ENCODE measurements at regions not wholly inside any gene's neighbourhood (a gene's known extent, or its start where the extent isn't known, plus 50 kb on each side); places are given as distances from the start of the nearest gene placed in this dataset.

DNA sequence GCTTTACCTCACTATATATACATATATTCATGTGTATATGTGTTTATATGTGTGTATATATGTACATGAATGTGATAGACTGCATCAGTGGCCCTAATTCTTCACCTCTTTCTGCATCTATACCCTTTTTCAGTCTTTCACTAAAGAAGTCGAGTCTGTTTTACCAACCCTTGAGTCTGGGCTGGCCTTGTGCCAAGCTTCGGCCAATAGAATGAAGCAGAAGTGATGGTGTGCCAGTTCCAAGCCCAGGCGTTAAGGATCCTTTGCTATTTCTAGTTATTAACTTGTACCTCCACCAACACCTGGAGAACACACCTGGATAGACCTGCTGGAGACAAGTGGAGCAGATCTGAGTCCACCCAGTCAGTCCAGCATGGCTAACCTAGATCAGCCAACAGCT lies 61.6 kb upstream of the PPM1J start:
- Histone ChIP-seq H3K4me3 (no peak overlapping the region), H3K9me3 (no peaks in the 10 kb centered on the region), H3K27me3 (no peaks in the 10 kb centered on the region), H3K36me3 (no peaks in the 10 kb centered on the region), H3K4me1 (no peaks in the 10 kb centered on the region), H3K27ac (no peak overlapping the region)
- no peak for DNase-seq (ENCODE audit: low spot score)
- TF ChIP-seq, protein P1, sequence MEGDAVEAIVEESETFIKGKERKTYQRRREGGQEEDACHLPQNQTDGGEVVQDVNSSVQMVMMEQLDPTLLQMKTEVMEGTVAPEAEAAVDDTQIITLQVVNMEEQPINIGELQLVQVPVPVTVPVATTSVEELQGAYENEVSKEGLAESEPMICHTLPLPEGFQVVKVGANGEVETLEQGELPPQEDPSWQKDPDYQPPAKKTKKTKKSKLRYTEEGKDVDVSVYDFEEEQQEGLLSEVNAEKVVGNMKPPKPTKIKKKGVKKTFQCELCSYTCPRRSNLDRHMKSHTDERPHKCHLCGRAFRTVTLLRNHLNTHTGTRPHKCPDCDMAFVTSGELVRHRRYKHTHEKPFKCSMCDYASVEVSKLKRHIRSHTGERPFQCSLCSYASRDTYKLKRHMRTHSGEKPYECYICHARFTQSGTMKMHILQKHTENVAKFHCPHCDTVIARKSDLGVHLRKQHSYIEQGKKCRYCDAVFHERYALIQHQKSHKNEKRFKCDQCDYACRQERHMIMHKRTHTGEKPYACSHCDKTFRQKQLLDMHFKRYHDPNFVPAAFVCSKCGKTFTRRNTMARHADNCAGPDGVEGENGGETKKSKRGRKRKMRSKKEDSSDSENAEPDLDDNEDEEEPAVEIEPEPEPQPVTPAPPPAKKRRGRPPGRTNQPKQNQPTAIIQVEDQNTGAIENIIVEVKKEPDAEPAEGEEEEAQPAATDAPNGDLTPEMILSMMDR (IDR thresholded peaks at IDR 0.05) = no peak

DNA sequence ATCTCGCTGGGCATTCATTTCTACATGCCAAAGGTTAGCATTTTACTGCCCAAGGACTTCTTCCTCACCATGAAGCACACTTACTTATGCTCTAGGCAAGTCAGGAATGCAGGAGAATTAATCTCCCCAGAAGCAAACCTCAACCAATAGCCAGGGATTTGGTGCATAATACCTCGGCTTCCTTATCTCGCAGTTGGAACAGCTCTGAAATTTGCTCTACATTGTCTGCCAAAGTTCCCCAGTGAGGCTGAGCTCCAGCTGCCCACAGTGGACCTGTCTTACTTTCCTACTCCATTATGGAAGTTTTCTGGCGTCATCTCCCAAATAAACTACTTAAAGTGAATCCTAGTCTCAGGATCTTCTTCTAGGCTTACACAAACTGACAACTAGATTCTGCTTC lies 57.6 kb upstream of the PPM1J start:
- TF ChIP-seq, protein P1 (IDR thresholded peaks at IDR 0.05) = no peak
- Histone ChIP-seq H3K27ac (no peak overlapping the region), H3K4me3 (no peak overlapping the region), H3K27me3 (no peaks in the 10 kb centered on the region), H3K9me3 (no peaks in the 10 kb centered on the region), H3K4me1 (no peaks in the 10 kb centered on the region), H3K36me3 (no peaks in the 10 kb centered on the region)
- DNase-seq (ENCODE audit: low spot score) = no peak

DNA sequence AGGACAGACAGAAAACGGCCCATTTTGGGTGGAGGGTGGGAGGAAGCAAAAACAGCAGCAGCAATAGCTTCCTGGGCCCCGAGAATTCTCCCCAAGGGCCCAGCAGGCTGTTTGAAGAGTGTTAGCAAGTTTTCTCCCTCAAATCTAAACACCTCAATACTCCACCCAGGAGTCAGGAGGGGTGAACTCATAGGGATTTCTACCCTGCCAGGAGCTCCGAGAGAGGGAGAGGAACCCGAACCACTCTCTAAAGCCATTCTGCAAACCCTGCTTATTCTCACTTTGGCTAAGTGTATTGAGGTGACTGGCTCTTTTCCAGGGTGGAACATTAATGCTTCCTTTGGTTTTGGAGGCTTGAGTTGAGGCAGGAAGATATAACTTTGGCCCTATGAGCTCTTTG lies 55.6 kb upstream of the PPM1J start:
- Histone ChIP-seq H3K4me1 (no peaks in the 10 kb centered on the region), H3K4me3 (no peak overlapping the region), H3K36me3 (no peaks in the 10 kb centered on the region), H3K9me3 (no peaks in the 10 kb centered on the region), H3K27ac (no peak overlapping the region), H3K27me3 (no peaks in the 10 kb centered on the region)
- DNase-seq (ENCODE audit: low spot score) = no peak
- TF ChIP-seq, protein P1 (IDR thresholded peaks at IDR 0.05) = no peak

DNA sequence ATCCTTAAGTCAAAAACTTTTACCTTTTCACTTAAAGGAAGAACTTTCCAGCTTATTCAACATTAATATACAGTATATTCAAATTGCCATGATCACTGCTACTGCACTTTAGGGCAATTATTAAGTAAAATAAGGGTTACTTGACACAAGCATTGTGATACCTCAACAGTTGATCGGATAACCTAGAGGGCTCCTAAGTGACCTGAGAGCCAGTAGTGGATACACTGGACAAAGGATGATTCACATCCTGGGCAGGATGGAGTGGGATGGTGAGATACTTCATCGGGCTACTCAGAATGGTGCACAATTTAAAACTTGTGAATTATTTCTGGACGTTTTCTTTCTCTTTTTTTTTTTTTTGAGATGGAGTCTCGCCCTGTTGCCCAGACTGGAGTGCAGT lies 54.5 kb upstream of the PPM1J start:
- Histone ChIP-seq H3K9me3 (no peaks in the 10 kb centered on the region), H3K27me3 (no peaks in the 10 kb centered on the region), H3K27ac (no peak overlapping the region), H3K4me3 (no peak overlapping the region), H3K36me3 (no peaks in the 10 kb centered on the region), H3K4me1 (no peaks in the 10 kb centered on the region)
- no peak for DNase-seq (ENCODE audit: low spot score)
- TF ChIP-seq, protein P1 (IDR thresholded peaks at IDR 0.05) = no peak

DNA sequence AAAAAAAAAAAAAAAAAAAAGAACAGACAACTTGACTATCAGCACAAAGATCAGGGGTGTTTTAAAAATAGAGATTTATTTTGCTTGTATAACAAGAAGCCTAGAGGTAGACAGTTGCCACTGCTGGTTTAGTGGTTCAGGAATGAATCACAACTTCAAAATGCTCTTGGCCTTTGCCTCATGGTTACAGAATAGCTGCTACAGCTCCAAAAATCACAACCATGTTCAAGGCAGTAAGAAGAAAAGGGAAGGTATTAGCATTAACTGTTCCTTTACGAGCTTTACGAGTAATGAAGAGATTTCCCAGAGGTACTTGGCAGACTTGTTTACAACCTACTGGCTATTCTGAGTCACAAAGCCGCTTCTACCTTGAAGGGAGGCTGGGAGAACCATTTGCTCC lies 52.5 kb upstream of the PPM1J start:
- no peaks in the 10 kb centered on the region for H3K27me3 ChIP-seq
- TF ChIP-seq, protein P1 (IDR thresholded peaks at IDR 0.05) = no peak

More for the DNA sequence above, 52.5 kb upstream of the PPM1J start:
- Histone ChIP-seq H3K27ac (no peak overlapping the region), H3K36me3 (no peaks in the 10 kb centered on the region), H3K4me3 (no peak overlapping the region), H3K4me1 (no peaks in the 10 kb centered on the region), H3K9me3 (no peaks in the 10 kb centered on the region)
- no peak for DNase-seq (ENCODE audit: low spot score)
